ENCODE measurements at regions not wholly inside any gene's neighbourhood (a gene's known extent, or its start where the extent isn't known, plus 50 kb on each side); places are given as distances from the start of the nearest gene placed in this dataset.

DNA sequence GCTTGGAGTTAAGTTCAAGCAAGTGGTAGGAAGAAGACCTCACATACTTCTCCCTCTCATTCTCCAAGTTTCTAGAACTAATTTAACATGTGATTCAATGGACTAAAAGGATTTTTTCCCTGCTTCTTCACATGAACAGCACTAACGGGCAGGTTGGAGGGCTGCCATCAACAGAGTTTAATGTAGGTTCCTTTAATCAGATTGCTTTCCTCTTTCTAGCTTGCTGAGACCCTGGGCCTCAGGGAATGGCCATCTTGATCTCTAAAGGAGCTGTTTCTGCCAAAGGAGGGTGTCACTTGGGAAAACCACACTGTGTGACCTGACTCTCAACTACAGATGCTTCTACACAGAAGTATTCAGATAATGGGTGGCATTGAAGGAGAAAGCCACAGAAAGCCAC is 223.3 kb downstream of the PIK3R1 start:
- DNase-seq, result no peak

DNA sequence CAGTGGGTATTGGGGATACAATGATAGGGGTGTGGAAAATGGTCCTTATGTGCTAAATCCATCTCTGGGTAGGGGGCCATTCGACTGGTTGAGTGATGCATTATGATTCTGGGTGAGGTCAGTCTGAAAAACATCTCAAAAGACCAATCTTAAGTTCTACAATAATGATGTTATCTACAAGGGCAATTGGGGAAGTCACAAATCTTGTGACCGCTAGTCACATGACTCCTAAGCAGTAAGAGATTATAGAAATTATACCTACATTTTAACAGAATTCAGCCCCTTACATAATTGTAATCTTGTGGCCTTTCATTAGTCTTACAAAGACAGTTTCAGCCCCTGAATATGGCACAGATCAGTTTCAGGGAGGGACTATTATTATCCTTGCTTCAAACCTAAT is 224.7 kb downstream of the PIK3R1 start:
- TF ChIP-seq, protein P1, sequence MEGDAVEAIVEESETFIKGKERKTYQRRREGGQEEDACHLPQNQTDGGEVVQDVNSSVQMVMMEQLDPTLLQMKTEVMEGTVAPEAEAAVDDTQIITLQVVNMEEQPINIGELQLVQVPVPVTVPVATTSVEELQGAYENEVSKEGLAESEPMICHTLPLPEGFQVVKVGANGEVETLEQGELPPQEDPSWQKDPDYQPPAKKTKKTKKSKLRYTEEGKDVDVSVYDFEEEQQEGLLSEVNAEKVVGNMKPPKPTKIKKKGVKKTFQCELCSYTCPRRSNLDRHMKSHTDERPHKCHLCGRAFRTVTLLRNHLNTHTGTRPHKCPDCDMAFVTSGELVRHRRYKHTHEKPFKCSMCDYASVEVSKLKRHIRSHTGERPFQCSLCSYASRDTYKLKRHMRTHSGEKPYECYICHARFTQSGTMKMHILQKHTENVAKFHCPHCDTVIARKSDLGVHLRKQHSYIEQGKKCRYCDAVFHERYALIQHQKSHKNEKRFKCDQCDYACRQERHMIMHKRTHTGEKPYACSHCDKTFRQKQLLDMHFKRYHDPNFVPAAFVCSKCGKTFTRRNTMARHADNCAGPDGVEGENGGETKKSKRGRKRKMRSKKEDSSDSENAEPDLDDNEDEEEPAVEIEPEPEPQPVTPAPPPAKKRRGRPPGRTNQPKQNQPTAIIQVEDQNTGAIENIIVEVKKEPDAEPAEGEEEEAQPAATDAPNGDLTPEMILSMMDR (IDR thresholded peaks at IDR 0.05 in 8 of 11, conservative IDR thresholded peaks at IDR 0.05 in 3 of 11), result no peak
- no peak for TF ChIP-seq POLR2AphosphoS5 (IDR thresholded peaks at IDR 0.05)
- no peak for TF ChIP-seq POLR2A (IDR thresholded peaks at IDR 0.05)
- no peak overlapping the region for H3K4me3 ChIP-seq
- peaks cover 5 to 28% (median 11%) of the 10 kb centered on the region in 6 donors for H3K4me1 ChIP-seq
- DNase-seq, result no peak
- no peaks in the 10 kb centered on the region for H3K36me3 ChIP-seq
- H3K27me3 ChIP-seq (replicated peaks in 1 of 7), result no peaks in the 10 kb centered on the region
- H3K27ac ChIP-seq, result no peak overlapping the region
- no peaks in the 10 kb centered on the region for H3K9me3 ChIP-seq
- intact Hi-C loops (cut with DNase I; ENCODE audit: low total_unique reads), result no loop called here
- WGBS, 5 donors, result 86 to 94% (median 88%) methylated on average over 2 of the region's 2 CpGs

More for the DNA sequence above, 223.3 kb downstream of the PIK3R1 start:
- TF ChIP-seq POLR2AphosphoS5 (IDR thresholded peaks at IDR 0.05) (no peak), POLR2A (IDR thresholded peaks at IDR 0.05) (no peak)
- TF ChIP-seq, protein P1 (IDR thresholded peaks at IDR 0.05 in 8 of 11, conservative IDR thresholded peaks at IDR 0.05 in 3 of 11), result no peak
- H3K36me3 ChIP-seq, result no peaks in the 10 kb centered on the region
- no peaks in the 10 kb centered on the region for H3K27me3 ChIP-seq (replicated peaks in 1 of 7)
- no peaks in the 10 kb centered on the region for H3K9me3 ChIP-seq
- intact Hi-C loops (cut with DNase I; ENCODE audit: low total_unique reads), result no loop called here
- H3K27ac ChIP-seq, result no peak overlapping the region
- WGBS, 5 donors, result 42 to 65% (median 59%) methylated on average over 1 of the region's 1 CpG
- peaks cover 16 to 30% (median 24%) of the 10 kb centered on the region in 6 donors for H3K4me1 ChIP-seq
- H3K4me3 ChIP-seq, result no peak overlapping the region

DNA sequence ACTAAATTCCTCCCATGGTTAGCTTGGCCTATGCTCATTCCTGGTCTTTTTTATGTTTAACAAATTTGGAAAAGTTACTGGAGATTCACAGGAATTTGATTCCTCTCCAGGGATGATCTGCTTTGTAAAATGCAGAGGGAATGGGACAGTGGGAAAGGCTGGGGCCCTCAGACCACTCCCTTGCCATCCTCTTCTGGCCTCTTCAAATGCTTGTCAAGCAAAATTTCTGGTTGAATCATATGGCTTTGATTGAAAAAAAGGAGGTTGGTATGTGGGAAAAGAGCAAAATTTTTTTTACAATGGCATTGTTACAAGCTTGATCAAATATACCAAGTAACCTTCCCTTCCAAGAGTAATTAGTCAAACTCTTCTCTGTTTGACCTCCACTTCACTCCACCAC is 225.1 kb downstream of the PIK3R1 start:
- Histone ChIP-seq H3K36me3 (no peaks in the 10 kb centered on the region), H3K9me3 (no peaks in the 10 kb centered on the region), H3K4me3 (no peak overlapping the region), H3K27me3 (replicated peaks in 1 of 7) (no peaks in the 10 kb centered on the region), H3K27ac (no peak overlapping the region), H3K4me1 (peaks cover 1 to 25% (median 7%) of the 10 kb centered on the region in 6 donors)
- DNase-seq, result no peak
- no peak for TF ChIP-seq POLR2AphosphoS5 (IDR thresholded peaks at IDR 0.05)
- no peak for TF ChIP-seq POLR2A (IDR thresholded peaks at IDR 0.05)
- TF ChIP-seq, protein P1 (IDR thresholded peaks at IDR 0.05 in 8 of 11, conservative IDR thresholded peaks at IDR 0.05 in 3 of 11), result no peak
- intact Hi-C loops (cut with DNase I; ENCODE audit: low total_unique reads), result no loop called here

DNA sequence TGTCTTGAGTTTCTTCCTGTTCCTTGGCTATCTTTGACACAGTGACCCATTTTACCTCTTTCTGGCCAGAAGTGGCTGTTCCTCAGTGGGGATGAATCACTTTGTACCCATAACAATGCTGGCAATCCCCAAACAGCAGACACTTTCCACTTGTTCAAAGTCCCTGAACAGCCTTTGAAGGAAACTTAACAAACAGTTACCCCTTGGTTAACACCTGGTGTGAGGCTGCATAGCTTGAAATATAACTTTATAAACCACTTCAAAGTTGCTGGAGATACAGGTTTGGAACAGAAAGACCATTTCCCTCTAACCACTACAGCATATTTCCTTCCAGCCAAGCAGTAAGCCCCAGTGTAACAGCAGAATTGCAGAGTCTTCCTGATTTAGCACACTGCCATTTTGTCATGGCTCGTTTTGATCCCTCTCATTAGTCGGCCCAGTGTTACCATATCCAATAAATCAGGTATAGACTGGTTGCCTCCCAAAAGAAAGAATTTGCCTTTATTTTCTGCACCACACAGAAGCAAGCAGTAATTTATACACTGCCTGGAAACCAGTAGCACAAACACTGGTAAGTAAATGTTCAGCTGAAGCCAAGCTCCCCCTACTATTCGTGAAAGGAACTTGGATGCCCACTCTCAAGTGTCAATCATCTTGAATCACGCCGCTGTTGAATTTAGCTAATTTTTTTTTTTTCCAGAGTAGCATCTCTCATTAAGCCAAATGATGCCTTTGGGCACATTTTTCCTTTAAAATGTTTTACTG is 225.9 kb downstream of the PIK3R1 start:
- H3K27me3 ChIP-seq (replicated peaks in 1 of 7), result no peaks in the 10 kb centered on the region
- intact Hi-C loops (cut with DNase I; ENCODE audit: low total_unique reads), result no loop called here
- no peak overlapping the region for H3K4me3 ChIP-seq
- no peaks in the 10 kb centered on the region for H3K36me3 ChIP-seq
- no peak overlapping the region for H3K27ac ChIP-seq
- H3K4me1 ChIP-seq, result peaks cover 0 to 17% (median 3%) of the 10 kb centered on the region in 6 donors
- TF ChIP-seq, protein P1 (IDR thresholded peaks at IDR 0.05 in 8 of 11, conservative IDR thresholded peaks at IDR 0.05 in 3 of 11), result no peak
- TF ChIP-seq POLR2A (IDR thresholded peaks at IDR 0.05), result no peak
- no peak for TF ChIP-seq POLR2AphosphoS5 (IDR thresholded peaks at IDR 0.05)
- WGBS, 5 donors, result 77 to 83% (median 80%) methylated on average over 5 of the region's 5 CpGs
- DNase-seq, result no peak
- no peaks in the 10 kb centered on the region for H3K9me3 ChIP-seq
